SJSA1 (cell line): ENCODE measurements at regions not wholly inside any gene's neighbourhood (a gene's known extent, or its start where the extent isn't known, plus 50 kb on each side); places are given as distances from the start of the nearest gene placed in this dataset.

ENCODE experiments used
- DNase-seq, 2 experiments: peaks; one replicate each; pipeline ENCODE4 v3.0.0-alpha.2; 2015 to 2020; ENCODE audit warnings: low spot score in 2 of 2, low read depth in 1 of 2
- H3K27ac ChIP-seq: fragments of 250-450 bp; sonication (Bioruptor Pico); 2 replicates; pipeline ENCODE4 v1.5.1; 2020; ENCODE audit warnings: mild to moderate bottlenecking, moderate library complexity
- H3K27me3 ChIP-seq: fragments of 250-450 bp; sonication (Bioruptor Pico); replicated peaks from 2 replicates; pipeline ENCODE4 v1.5.1; 2020; ENCODE audit warnings: mild to moderate bottlenecking, moderate library complexity
- H3K36me3 ChIP-seq: fragments of 250-450 bp; sonication (Bioruptor Pico); 2 replicates; pipeline ENCODE4 v1.5.1; 2020; ENCODE audit warnings: mild to moderate bottlenecking
- H3K4me1 ChIP-seq: fragments of 250-450 bp; sonication (Bioruptor Pico); replicated peaks from 2 replicates; pipeline ENCODE4 v1.6.1; 2021; ENCODE audit warnings: mild to moderate bottlenecking
- H3K4me3 ChIP-seq: fragments of 250-450 bp; sonication (Bioruptor Pico); 2 replicates; pipeline ENCODE4 v1.5.1; 2020; ENCODE audit warnings: mild to moderate bottlenecking
- H3K9me3 ChIP-seq: fragments of 250-450 bp; sonication (Bioruptor Pico); replicated peaks from 2 replicates; pipeline ENCODE4 v1.5.1; 2020; ENCODE audit warnings: mild to moderate bottlenecking

DNA sequence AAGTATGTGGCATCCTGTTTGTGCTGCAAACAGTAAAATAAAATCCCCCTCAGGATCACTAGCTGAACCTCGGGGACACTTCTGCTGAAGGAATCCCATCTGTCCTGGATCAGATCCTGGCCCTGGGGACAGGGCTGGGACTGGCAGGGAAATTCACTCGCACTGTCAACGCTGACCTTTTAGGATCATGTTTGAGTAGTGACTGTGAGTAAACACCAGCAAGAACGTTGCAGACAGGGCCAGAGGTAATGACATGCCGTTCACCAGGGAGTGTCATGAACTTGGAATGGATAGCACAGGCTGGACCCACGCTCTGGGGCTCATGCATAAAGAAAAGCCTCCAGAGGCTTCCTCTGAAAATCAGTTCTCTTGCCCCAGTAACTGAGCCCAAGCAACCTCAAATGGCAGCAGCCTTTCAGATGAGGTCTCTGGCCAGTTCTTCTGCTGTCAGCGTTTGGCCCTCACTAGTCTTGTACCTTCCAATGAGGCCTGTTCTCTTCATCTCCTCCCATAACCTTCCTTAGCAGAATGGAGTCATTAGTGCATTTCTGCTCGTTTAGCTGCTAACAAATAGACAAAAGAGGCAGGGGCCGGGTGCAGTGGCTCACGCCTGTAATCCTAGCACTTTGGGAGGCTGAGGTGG lies 51.0 kb upstream of the BARX2 start:
- Histone ChIP-seq H3K27me3 (no peaks in the 10 kb centered on the region), H3K4me1 (no peaks in the 10 kb centered on the region), H3K36me3 (no peaks in the 10 kb centered on the region), H3K9me3 (no peaks in the 10 kb centered on the region), H3K27ac (no peak overlapping the region), H3K4me3 (no peak overlapping the region)
- no peak for DNase-seq

GRCh38 chr11:129323896-129324502 lies 51.6 kb upstream of the BARX2 start:
- DNase-seq = no peak
- no peaks in the 10 kb centered on the region for H3K9me3 ChIP-seq

DNA sequence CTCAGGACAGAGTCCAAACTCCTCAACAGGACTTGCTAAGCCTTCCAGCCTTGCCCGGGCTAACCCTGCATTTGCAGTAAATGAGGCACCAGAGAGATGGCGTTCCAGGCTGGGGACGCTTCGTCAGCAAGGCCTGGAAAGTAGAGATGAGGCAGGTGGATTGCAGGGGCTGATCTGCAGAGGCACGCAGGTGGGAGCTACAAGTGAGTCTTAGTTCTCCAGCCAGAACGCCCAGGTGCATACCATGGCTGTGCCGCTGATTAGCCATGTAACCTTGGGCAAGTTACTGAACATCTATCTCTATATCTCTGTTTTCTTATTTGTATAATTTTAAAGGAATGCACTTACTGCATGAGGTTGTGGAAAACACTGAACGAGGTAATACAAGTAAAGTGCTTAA lies 52.7 kb upstream of the BARX2 start:
- no peaks in the 10 kb centered on the region for H3K36me3 ChIP-seq
- H3K4me3 ChIP-seq = no peak overlapping the region
- H3K4me1 ChIP-seq = no peaks in the 10 kb centered on the region
- H3K27ac ChIP-seq = no peak overlapping the region
- no peaks in the 10 kb centered on the region for H3K9me3 ChIP-seq
- DNase-seq = no peak
- no peaks in the 10 kb centered on the region for H3K27me3 ChIP-seq

More at GRCh38 chr11:129323896-129324502, 51.6 kb upstream of the BARX2 start:
- Histone ChIP-seq H3K27me3 (no peaks in the 10 kb centered on the region), H3K4me3 (no peak overlapping the region), H3K36me3 (no peaks in the 10 kb centered on the region), H3K27ac (no peak overlapping the region), H3K4me1 (no peaks in the 10 kb centered on the region)

GRCh38 chr11:129321076-129321475 lies 54.6 kb upstream of the BARX2 start:
- Histone ChIP-seq H3K27me3 (no peaks in the 10 kb centered on the region), H3K27ac (no peak overlapping the region)

DNA sequence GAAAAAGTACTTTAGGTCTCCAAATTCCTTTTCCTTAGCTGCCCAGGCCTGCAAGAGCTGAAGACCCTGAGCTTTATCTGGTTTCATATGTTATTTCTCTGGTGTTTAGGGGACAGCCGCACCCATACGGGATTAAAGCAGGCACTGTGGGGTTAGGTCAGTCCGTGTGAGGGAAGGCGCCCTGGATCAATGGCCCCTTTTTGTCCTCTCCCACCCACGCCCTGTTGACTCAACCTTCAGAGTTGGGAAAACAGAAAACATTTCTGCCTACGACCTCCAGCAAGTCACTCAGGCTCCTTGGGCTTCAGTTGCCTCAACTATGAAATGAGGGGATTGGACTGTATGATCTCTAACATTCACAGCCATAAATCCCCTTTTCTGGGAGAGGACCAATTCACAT lies 55.2 kb upstream of the BARX2 start:
- H3K4me3 ChIP-seq = no peak overlapping the region
- H3K27ac ChIP-seq = no peak overlapping the region
- no peaks in the 10 kb centered on the region for H3K9me3 ChIP-seq
- no peaks in the 10 kb centered on the region for H3K27me3 ChIP-seq
- H3K4me1 ChIP-seq = no peaks in the 10 kb centered on the region
- DNase-seq = no peak
- H3K36me3 ChIP-seq = no peaks in the 10 kb centered on the region

More at GRCh38 chr11:129321076-129321475, 54.6 kb upstream of the BARX2 start:
- Histone ChIP-seq H3K36me3 (no peaks in the 10 kb centered on the region), H3K9me3 (no peaks in the 10 kb centered on the region), H3K4me1 (no peaks in the 10 kb centered on the region), H3K4me3 (no peak overlapping the region)
- DNase-seq = no peak

- Histone ChIP-seq H3K27ac (no peak overlapping the region), H3K4me1 (no peaks in the 10 kb centered on the region)
Observed at GRCh38 chr11:129319751-129320150, 55.9 kb upstream of the BARX2 start.

GRCh38 chr11:129319201-129319600 lies 56.4 kb upstream of the BARX2 start:
- no peak overlapping the region for H3K4me3 ChIP-seq
- no peaks in the 10 kb centered on the region for H3K9me3 ChIP-seq
- no peak for DNase-seq
- H3K27ac ChIP-seq = no peak overlapping the region
- H3K4me1 ChIP-seq = no peaks in the 10 kb centered on the region
- H3K27me3 ChIP-seq = no peaks in the 10 kb centered on the region
- H3K36me3 ChIP-seq = no peaks in the 10 kb centered on the region

More at GRCh38 chr11:129319751-129320150, 55.9 kb upstream of the BARX2 start:
- no peak overlapping the region for H3K4me3 ChIP-seq
- no peak for DNase-seq
- no peaks in the 10 kb centered on the region for H3K9me3 ChIP-seq
- H3K27me3 ChIP-seq = no peaks in the 10 kb centered on the region
- no peaks in the 10 kb centered on the region for H3K36me3 ChIP-seq

DNA sequence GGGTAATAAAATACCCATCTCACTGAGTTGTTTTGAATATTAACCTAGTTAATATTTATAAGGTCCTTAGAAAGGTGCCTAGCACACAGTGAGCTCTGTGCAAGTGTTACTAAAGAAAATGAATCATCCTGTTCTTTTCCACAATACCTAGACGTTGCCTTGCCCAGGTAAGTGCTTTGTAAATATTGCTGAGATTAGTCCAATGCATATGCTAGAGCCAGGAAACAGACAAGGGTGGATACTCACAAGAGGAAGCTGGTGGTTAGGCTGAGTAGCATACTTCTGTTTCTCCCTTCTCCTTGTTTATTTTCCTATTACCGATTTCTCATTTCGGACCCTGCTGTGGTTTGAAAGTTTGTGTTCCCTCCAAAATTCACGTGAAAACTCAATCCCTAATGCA lies 58.1 kb upstream of the BARX2 start:
- no peak for DNase-seq
- no peaks in the 10 kb centered on the region for H3K36me3 ChIP-seq

GRCh38 chr11:129316781-129317180 lies 58.9 kb upstream of the BARX2 start:
- Histone ChIP-seq H3K27ac (no peak overlapping the region), H3K9me3 (no peaks in the 10 kb centered on the region), H3K4me3 (no peak overlapping the region), H3K27me3 (no peaks in the 10 kb centered on the region), H3K4me1 (no peaks in the 10 kb centered on the region), H3K36me3 (no peaks in the 10 kb centered on the region)
- DNase-seq = no peak

More for the DNA sequence above, 58.1 kb upstream of the BARX2 start:
- Histone ChIP-seq H3K27ac (no peak overlapping the region), H3K4me3 (no peak overlapping the region), H3K27me3 (no peaks in the 10 kb centered on the region), H3K9me3 (no peaks in the 10 kb centered on the region), H3K4me1 (no peaks in the 10 kb centered on the region)

DNA sequence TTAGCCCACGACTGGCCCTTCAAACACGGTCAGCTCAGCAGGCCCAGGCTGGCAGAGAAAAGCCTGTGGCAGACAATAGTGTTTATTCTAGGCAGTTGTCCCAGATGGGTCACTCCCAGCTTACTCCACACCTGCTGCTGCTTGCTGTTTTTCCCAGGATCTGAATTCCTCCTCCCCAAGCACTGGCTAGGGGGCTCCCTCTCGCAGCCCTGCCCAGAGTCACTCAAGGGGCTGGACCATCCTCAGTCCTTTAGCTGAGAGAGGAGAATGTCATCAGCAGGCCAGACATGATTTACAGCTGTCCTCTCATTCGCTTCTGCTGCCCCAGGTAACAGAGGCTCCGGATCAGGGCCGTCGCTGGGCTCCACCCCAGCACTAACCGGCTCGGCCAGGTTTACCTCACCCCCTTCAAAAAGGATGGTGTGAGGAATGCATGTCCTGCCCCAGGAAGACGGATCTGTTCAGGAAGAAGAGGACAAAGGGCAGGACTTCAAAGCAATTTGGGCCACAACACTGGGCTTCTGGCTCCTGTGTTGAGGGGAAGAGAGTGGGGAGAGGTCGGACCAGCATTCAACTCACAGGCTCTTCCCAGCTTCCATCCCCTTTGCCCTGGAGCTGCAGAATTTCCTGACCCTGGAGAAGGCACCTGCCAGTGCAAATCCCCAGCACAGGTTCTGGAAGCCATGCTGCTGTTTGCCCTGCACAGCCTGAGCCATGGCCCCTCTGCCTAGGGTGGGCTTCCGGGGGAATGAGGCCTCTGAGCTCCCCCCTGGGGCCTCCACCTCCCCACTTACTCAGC lies 59.7 kb upstream of the BARX2 start:
- no peaks in the 10 kb centered on the region for H3K27me3 ChIP-seq
- H3K27ac ChIP-seq = no peak overlapping the region
- no peak overlapping the region for H3K4me3 ChIP-seq
- no peaks in the 10 kb centered on the region for H3K4me1 ChIP-seq
- H3K9me3 ChIP-seq = no peaks in the 10 kb centered on the region
- no peaks in the 10 kb centered on the region for H3K36me3 ChIP-seq
- DNase-seq = no peak

DNA sequence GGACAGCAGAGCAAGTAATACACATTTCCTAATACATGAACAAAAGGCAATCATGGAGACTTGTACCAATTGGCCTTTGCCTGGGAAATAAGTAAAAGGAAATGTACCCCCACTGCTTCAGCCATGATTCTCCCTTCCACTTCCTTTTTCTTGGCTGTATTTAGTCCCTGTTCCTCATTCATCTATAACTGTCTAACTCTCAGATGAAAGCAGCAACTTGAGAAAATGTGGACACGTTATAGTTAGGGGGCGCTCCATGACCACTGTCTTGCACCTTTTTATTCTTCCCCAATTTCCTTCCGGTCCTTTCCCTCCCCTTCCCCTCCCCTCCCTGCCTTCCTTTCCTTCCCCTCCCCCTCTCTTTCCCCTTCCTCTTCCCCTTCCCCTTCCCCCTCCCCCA lies 61.3 kb upstream of the BARX2 start:
- no peaks in the 10 kb centered on the region for H3K4me1 ChIP-seq
- DNase-seq = no peak
- H3K27me3 ChIP-seq = no peaks in the 10 kb centered on the region
- no peak overlapping the region for H3K4me3 ChIP-seq
- no peaks in the 10 kb centered on the region for H3K36me3 ChIP-seq
- H3K27ac ChIP-seq = no peak overlapping the region
- no peaks in the 10 kb centered on the region for H3K9me3 ChIP-seq

DNA sequence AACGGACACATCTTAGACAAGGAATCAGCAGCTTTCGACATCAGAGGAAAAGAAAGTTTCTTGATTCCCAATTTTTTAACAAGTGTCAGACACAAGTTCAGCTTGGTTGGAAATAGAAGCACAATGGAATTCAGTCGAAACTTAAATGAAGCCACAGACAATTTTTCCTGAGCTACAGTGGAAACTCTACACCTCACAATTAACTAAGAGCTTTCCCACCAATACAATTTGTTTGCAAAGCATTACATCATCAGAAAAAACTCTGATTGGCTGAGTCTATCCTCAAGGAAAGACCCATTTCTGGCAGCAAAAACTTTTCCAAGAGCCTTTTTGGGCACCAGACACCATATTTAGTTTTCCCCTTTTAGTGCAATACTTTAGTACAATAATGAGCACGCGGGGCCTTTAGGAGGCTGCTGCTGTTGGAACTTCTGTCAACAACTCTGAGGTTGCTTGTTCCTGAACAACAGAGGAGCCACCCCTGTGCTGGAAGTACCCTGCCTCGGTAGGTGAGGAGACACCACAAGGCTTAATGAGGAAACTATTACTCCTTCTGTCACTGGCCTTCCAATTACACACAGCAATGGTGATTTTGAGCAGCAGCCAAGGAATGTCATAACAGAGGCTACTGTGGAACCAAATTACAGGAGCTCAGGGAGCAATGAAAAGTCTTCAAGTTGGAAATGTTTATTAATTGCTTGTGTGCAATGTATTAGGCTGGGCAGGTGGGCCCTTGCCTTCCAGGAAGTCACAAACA lies 61.9 kb upstream of the BARX2 start:
- DNase-seq = no peak
- Histone ChIP-seq H3K27me3 (no peaks in the 10 kb centered on the region), H3K36me3 (no peaks in the 10 kb centered on the region), H3K4me1 (no peaks in the 10 kb centered on the region), H3K9me3 (no peaks in the 10 kb centered on the region), H3K4me3 (no peak overlapping the region), H3K27ac (no peak overlapping the region)

DNA sequence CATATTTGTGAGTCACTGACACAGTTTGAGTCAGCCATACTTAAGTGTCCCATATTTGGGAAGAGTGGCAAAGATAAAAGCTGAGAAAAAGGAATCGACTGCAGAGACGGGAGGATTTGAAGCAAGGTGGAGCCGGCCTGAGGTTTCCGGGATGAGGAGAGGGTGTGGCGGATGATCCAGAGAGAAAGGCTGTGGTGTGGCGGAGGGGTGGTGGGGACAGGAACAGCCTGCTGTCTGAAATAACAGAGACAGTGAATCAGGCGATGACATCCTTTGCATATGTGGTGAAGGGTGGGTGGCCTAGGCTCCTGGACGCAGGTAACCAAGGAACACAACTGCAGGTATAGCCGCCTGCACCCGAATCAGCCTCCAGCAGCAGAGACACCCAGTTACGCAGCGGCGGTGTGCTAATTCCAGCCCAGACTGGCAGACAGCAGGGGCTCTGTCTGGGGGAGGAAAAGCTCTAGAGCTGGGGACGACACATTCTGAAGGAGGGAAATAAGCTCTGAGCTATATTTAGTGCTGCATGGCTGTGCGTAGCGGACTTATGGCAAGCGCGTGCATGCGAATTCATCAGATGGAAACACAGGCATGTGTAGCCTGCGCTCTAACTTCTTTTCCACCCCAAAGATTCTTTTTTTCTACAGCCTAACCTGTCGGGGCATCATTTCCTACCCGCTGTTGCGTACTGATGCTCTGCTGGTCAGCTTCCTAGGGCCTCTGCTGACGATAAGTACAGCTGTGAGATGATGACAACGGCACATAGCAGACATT lies 62.7 kb upstream of the BARX2 start:
- Histone ChIP-seq H3K27ac (no peak overlapping the region), H3K4me3 (no peak overlapping the region), H3K27me3 (no peaks in the 10 kb centered on the region), H3K9me3 (no peaks in the 10 kb centered on the region), H3K4me1 (no peaks in the 10 kb centered on the region), H3K36me3 (no peaks in the 10 kb centered on the region)
- no peak for DNase-seq
